GM18502 (cell line): ENCODE measurements at regions not wholly inside any gene's neighbourhood (a gene's known extent, or its start where the extent isn't known, plus 50 kb on each side); places are given as distances from the start of the nearest gene placed in this dataset.
A peak's percentile ranks its signal among the peaks of the same experiment; 100 is the strongest.
"Not testable (repeated sequence)": the region's sequence is repeated elsewhere in the genome, so short reads cannot be mapped to it uniquely, and the experiment has no call there.

Experiments
- ATAC-seq: cut with Tn5 transposase; IDR thresholded peaks from one replicate; pipeline ENCODE4 v1.9.1; 2021; ENCODE audit warnings: mild to moderate bottlenecking; ENCODE audit not compliant: unreplicated experiment, poor library complexity

DNA sequence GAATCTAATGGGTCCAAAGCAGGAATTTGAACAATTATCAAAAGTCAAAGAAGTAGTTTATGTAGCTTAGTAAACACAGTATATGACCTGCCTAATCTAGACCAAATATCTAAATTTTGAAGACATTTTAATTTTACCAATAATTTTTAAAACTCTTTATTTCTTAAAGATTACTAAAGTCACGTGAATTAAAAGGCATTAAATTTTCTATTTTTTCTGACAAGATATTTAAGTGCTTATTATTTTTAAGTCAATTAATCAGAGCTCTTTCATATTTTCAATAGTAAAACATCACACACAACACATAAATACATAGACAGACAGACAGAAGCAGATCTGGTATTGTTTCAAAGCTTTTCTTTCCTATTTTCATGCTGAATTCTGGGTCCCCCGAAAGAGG, 89.5 kb downstream of the ZNF467 start:
- ATAC-seq: no peak

DNA sequence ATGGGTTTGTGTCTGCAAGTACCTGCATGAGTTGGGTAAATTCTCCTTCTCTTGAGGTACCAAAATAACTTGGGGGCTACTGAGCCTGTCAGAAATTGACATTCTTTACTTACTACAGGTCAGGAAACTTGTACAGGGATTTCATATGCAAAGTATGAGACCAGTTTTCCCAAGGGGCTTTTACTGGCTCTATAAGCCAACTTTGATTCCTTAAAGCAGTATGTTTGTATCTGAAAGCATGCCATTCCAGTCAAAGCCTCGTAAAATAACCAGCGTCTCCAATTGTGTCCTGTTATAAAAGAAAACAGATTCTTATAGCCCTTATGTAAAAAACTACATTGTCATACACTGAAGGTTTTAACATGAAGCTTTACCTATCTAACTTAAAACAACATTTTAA, 90.2 kb downstream of the ZNF467 start:
- no peak for ATAC-seq

DNA sequence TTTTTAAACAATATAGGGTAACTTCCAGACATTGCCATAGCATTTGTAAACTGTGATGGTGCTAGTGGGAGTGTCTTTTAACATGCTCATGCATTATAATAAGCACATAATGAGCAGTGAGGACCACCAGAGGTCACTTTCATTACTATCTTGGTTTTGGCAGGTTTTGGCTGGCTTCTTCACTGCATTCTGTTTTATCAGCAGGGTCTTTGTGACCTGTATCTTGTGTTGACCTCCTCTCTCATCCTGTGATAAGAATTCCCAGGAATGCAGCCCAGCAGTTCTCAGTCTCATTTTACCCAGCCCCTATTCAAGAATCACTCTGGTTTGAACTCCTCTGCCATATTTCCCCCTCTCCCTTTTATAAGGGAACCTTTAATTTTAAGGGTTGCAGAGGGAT, 91.3 kb downstream of the ZNF467 start:
- ATAC-seq: no peak

DNA sequence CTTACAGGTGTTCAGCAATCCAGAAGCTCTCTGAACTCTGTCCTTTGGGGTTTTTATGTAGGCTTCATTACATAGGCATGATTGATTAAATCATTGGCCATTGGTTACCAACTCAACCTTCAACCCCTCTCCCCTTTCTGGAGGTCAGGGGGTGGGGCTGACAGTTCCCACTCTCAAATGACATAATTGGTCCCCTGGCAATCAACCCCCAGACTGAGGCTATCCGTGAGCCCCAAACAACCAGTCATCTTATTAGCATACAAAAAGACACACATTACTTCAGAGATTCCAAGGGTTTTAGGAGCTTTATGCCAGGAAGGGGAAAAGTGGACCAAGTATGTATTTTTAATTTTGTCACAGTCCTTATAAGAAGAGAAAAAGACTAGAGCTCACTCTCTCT, 92.1 kb downstream of the ZNF467 start:
- no peak for ATAC-seq

DNA sequence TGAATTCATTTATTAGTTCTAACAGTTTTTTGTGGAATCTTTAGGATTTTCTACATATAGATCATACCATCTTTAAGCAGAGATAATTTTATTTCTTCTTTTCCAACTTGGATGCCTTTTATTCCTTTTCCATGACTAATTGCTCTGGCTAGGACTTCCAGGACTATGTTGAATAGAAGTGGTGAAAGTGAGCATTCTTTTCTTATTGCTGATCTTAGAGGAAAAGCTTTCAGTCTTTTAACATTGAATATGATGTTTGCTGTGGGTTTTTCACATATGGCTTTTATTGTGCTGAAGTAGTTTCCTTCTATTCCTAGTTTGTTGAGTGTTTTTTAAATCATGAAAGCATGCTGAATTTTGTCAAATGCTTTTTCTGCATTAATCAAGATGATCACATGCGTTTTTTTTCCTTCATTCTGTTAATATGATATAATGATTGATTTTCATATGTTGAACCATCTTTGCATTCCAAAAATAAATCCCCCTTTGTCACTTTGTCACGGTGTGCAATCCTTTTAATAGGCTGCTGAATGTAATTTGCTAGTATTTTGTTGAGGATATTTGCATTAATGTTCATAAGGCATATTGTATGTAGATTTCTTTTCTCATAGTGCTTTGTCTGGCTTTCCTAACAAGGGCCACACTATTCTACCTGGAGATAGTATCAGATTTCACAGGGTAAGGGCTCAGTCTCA, 92.9 kb downstream of the ZNF467 start:
- ATAC-seq: no peak

DNA sequence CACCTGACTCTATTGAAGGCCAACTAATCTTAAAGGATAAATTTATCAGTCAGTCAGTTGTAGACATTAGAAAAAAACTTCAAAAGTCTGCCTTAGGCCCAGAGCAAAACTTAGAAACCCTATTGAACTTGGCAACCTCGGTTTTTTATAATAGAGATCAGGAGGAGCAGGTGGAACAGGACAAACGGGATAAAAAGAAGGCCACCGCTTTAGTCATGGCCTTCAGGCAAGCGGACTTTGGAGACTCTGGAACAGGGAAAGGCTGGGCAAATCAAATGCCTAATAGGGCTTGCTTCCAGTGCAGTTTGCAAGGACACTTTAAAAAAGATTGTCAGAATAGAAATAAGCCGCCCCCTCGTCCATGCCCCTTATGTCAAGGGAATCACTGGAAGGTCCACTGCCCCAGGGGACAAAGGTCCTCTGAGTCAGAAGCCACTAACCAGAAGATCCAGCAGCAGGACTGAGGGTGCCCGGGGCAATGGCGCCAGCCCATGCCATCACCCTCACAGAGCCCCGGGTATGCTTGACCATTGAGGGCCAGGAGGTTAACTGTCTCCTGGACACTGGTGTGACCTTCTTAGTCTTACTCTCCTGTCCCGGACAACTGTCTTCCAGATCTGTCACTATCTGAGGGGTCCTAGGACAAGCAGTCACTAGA, 98.5 kb downstream of the ZNF467 start:
- ATAC-seq: not testable (repeated sequence)

DNA sequence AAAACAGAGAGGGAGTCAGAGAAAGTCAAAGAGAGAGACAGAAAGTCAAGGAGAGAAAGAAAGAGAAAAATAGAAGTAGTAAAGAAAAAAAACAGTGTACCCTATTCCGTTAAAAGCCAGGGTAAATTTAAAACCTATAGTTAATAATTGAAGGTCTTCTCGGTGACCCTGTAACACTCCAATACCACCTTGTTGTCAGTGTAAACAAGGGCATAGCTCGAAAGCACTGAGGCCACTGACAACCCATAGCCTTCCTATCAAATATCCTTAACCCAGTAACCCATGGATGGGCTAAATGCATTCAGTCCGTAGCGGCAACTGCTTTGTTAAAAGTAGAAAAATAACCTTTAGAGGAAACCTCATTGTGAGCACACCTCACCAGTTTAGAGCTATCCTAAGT, 100.4 kb downstream of the ZNF467 start:
- ATAC-seq: no peak

DNA sequence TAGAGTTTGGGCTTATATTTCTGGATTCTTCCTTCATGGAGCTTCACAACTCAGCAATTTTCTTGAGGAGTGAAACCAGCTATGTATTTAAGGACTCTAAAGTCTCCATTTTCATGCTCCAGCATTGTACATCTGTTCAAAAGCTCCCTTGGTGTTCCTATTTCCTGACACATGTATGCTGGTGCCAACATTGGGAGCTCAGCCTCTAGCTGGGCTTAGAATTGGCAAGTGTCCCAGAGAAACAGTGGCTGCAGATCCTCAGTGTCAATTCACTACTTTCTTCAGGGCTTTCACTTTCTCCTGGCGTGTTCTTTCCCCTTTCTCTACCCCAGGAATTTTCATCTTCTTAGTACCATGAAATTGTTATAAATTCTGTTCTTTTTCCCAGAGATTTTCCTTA, 103.1 kb downstream of the ZNF467 start:
- ATAC-seq: no peak

DNA sequence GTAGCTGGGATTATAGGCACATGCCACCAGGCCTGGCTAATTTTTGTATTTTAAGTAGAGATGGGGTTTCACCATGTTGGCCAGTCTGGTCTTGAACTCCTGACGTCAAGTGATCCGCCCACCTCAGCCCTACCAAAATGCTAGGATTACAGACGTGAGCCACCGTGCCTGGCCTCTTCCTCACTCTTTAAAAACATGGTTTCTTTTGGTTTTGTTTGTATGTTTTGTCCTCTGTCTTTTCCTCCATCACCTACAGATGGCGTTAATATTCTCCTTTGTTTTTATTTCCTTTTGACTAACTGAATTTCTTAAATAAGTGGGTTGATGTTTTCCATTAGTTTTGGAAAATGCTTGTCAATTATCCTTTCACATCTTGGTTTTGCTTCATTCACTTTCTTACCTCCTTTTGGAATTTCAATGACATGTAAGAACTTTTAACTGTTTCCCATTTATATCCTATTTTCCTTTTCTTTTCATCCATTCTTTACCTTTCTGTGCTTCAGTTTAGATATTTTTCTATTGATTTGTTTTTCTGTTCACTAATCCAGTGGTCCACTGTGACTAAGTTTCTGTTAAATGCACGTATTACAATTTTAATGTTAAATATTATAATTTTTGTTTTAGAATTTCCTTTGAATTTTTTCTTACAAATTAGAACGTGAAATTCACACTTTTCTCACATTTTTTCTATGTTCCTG, 104.1 kb downstream of the ZNF467 start:
- ATAC-seq: no peak

DNA sequence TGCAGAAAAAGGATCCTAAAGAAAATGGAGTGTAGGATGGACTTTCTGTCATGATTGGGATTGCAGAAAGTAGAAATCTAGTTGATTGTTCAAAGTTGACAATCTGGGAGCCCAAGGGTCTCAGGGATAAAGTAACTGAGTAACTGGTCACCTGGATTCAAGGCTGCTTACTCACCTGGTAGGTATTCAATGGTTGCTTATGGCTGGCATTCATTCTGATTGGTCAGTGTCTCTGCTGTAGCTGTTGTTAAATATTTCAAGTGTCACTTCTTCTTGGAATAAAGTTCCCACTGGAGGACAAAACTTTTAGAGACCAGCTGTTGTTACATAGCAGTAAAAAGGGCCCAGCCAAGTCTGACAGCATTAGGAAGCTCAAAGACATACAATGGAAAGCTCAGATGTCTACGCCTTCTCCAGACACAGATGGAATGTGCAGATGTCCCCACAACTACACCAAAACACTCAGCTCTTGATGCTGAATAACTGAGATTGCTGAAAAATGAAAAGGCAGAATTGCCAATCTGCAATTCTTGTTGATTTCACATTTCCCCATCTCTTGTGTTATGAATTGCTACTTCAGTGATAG, 106.9 kb downstream of the ZNF467 start:
- ATAC-seq: no peak

DNA sequence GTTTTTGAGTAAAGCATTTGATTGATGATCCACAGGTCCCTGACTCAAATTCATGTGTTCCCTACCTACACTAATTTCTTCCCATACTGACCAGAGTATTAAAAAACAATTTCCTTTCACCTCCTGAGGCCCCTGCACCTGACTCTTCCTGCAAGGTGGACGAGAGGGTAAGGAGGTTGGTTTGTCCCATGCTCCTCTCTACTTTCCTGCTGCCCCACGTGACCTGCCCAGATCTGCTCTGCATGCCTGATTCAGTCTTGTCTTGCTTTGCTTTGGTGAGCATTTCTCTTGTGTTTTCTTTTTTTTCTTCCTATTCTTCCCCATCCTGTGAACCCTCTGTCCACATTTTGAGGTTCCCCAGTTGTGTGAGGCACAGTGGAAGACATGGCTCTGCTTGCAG, 107.8 kb downstream of the ZNF467 start:
- not testable (repeated sequence) for ATAC-seq

DNA sequence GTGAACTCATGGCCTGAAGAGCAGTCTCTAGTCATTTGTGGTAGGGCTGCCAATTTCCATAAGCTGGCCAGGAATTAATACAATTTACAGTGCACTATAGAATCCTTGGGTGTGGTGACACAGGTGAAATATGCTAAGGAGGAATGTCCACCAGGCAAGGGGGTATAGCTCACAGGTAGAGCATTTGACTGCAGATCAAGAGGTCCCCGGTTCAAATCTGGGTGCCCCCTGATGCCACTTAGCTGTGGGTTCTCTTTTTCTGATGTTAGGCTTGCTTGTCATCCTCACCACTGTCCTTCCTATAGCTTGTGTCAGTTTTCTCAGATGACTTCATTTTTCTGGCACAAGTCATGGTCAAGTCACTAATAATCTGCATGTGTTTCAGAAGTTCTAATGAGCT, 108.7 kb downstream of the ZNF467 start:
- no peak for ATAC-seq

DNA sequence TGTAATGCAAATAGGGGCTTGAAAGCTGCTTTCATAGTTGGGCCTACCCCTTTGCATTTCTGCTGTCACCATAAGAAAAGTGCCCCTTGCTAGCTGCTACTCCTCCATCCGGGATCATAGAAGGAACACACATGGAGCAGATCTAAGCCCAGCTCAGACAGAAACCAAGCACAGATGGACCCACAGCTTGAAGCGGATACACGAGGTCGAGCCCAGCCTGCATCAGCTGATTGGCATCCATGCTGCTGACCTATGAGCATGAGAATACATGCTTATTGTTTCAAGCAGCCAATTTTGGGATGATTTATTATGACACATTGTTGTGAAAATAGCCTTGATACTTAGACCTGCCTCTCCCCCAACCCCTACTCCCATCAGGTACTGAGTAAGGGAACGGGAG, 109.2 kb downstream of the ZNF467 start:
- ATAC-seq: no peak

DNA sequence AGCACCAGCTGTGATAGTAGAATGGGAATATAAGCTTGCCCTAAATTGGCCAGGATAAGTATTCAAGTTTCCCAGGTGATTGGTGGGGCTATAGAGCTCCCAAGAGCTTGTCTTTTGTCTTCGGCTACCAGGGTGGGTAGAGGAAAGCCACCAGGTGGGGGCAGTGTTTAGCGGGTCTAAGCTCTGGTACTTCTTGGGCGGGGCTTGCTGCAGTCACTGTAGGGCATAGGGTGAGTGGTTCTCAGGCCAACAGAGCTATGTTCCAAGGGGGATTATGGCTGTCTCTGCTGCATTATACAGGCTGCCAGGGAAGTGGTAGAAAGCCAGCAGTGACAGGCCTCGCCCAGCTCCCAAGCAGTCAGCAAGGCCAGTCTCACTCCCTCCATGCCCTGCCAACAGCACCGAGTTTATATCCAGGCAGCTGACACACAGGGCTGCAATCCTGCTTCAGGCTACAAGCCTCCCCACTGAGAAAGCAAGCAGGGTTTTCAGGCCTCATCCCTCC, 110.7 kb downstream of the ZNF467 start:
- peak; percentile 94 for ATAC-seq

DNA sequence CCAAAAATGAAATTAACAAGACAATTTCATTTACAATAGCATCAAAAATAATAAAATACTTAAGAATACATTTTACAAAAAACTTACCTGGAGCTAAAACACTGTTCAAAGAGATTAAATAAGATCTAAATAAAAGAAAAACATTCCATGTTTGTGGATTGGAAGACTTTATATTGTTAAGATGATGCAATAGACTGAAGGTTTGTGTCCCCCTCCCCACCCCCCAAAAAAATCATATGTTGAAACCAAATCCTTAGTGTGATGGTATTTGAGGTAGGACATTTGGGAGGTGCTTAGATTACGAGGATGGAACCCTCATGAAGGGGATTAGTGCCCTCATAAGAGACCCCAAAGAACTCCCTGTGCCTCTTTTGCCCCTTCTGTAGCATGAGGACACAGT, 117.6 kb downstream of the ZNF467 start:
- ATAC-seq: no peak

DNA sequence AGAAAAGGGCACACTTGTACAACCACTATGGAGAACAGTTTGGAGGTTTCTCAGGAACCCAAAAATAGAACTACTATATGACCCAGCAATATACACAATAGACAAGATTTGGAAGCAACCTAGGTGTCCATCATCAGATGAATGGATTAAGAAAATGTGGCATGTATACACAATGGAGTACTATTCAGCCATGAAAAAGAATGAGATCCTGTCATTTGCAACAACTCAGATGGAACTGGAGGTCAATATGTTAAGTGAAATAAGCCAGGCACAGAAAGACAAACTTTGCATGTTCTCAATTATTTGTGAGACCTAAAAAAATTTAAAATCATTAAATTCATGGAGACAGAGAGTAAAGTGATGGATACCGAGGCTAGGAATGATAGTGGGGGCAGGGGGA, 118.8 kb downstream of the ZNF467 start:
- ATAC-seq: no peak

DNA sequence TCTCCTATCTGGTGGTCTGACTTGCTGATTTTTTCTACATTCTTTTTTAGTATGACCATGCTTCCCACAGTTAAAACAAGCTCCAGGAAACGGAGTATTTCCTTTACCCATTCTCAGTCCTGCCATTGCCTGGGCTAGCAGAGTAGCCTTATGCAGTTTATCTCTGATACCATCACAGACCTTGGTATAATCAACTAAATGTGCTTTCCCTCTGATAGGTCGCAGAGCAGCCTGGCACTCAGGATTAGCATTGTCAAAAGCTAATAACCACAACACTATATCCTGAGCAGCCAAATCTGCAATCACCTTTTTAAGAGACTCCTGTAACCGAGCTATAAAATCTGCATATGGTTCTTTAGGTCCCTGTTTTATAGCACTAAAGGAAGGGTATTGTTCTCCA, 123.2 kb downstream of the ZNF467 start:
- not testable (repeated sequence) for ATAC-seq

DNA sequence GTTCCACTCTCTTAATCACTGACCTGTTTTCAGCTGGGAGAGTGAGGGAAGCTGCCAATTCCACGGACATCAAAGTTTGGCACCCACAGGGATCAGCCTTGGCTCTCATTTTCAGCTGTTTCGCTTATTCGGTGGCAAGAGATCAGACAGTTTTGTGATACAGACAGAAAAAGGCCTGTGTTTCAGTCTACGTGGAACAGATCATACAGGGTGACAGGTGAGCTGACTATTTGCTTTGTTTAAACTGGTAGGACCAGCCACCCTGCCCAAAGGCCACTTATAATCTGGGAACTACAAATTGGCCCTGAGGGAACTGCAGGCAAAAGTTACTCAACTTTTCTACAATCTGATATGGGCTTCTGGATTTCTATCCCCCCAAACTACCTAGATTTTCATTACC, 128.6 kb downstream of the ZNF467 start:
- ATAC-seq: no peak

DNA sequence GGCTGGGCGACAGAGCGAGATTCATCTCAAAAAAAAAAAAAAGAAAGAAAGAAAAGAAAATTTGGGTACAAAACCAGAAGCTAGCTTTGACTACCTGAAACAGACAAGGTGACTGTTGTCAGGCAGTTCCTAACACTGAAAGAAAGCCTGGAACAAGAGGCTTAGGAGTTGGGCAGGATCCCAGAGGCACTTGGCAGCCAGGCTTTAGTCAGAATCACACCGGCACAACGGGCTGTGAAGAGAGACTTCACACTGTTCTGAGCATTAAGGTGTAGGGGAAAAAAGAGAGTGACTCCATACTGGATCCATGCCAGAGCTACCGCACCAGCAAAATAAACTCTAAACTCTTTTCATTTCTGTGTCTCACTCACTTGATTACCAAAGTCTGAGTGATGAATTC, 130.8 kb downstream of the ZNF467 start:
- ATAC-seq: no peak

DNA sequence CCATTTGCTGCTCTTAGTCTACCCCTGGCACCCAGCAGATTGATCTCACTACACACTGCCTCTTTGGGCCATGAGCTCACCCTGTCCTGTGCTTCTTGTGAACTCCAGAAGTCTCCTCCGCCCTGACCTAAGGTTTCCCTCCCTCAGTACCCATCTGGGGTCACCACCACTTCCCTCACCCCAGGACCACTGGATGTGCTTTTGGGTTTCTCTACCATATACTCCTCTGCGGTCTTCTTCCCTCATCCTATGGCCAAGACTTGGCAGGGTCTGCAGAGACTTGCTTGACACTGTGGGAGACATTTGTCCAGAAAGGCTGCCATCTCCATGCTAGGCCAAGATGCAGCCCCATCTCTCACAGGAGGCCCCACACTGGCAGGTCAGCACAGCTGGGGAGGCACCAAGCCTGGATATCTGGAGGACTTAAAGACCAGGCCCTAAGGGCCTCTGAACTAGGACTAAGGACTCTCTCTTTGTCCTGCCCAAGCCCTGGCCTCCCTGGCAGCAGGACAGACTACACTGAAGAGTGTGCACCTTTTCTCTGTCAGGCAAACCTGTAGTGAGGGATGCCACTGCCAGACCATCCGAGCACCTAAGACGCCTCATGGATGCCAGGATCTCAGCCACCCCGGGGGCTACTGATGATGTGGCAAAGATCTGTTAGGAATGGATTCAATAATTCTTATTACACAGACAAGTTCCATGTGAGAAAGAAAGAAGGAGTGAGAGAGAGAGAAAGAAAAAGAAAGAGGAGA, 134.6 kb downstream of the ZNF467 start:
- no peak for ATAC-seq
